NOMO-1 treated with DMSO at 0.1 percent for 48 hours (cell line): ENCODE measurements at regions not wholly inside any gene's neighbourhood (a gene's known extent, or its start where the extent isn't known, plus 50 kb on each side); places are given as distances from the start of the nearest gene placed in this dataset.
"Not testable (repeated sequence)": the region's sequence is repeated elsewhere in the genome, so short reads cannot be mapped to it uniquely, and the experiment has no call there.

ENCODE experiments used
- DNase-seq: peaks from one replicate; lab custom pipeline; 2025; ENCODE audit not compliant: unreplicated experiment; lab: John Stamatoyannopoulos, UW

DNA sequence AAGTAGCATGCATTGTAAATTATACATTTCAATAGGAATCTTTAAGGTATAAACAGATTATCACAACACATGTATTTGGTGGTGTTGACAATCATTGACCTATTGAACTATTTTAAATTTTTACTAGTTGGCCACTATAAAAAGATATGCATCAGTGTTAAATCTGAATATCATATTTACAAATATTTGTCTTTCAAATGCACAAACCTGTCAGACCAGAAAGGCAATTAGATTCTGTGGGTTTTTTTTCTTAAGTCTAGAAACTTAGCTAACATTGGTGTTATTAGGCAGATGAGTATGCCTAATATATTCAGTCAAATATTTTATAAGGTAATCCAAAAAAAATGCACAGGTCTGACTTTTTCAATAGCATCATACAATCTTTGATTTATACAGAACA lies 241.4 kb upstream of the DGKB start:
- no peak for DNase-seq

DNA sequence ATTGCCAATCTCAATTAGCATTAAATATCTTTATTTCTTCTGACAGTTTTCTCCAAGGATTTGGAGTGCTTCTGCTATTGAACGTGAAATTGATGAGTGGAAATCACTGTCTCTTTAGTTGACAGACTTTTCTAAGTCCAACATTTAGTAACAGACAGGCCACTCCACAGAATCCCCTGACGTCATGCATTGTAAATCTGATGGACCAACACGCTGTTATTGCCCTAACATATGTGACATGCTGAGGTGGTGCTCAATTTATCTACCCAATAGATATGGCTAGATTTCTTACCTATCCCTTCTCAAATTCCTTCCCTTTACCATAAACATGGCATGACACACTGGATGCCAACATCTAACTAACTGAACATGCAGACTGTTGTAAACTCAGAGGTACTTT lies 240.6 kb upstream of the DGKB start:
- DNase-seq: no peak

DNA sequence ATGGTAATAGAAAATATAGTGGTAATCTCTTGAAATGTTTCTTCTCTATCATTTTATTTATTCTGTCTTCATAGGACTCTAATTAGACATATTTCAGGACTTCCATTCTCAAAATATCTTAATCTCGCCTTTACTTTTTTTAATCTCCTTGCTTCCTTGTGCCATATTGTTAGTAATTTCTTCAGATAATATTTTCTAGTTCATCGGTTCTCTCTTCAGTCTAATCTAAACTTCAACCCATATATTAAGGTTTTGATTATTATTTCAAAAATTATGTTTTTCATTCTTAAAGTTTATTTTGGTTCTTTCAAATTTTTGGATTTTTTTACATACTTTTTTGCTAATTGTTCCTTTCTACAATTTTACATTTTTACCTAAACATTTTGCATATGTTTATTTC lies 237.9 kb upstream of the DGKB start:
- DNase-seq: no peak

DNA sequence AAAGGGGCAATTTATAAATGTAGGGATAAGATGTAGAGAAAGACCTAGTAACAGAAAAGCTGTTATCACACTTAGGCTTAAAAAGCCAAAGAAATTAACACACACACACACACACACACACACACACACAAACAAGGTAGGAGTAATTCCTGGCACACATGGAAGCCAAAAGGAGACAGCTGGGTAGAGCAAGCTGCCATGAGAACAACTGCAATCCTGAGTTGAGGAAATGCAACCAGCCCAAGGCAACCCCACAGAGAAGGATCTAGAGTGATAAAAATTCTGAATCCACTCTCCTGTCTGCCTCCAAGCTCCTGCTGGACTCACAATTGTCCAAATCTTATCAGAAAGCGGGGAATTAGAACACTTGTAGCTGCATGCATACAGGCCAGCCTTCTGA lies 229.1 kb upstream of the DGKB start:
- DNase-seq: no peak

DNA sequence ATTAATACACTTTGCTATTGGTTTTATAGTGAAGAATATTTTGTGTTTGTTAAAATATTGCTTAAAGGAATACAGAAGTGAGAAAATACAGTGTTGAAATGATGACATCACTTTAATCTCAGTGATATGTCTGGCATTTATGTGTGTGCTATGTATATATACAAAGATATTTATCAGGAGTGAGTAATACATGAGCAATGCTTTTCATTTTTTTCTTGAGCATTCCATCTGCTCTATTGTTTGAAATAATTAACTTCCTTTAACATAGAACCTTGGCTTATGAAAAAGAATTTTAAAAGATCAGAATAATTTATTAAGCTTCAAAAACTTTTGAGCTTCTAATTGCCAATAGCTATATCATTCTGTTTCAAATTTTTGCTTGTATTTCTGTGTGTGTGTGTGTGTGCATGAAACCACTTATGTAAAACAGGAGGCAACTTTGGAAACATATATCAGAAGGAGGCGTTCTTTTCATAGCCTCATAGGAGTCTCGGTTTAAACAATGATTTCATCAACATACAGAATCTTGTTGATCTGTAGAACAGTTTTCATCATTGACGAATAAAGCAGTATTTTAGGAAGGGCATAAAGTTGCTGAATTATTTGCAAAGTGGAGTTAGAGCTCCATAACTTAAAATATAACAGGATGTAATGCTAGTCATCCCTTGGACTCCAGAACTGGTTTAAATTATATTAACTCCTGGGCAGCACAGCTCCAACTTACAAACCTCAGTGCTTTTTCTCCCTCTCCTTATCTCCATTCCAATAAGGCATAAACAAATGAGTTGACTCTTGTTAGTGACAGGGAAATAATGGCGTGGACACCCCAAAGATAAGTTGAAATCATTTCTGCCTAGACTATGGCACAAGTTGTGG lies 228.4 kb upstream of the DGKB start:
- DNase-seq: no peak

DNA sequence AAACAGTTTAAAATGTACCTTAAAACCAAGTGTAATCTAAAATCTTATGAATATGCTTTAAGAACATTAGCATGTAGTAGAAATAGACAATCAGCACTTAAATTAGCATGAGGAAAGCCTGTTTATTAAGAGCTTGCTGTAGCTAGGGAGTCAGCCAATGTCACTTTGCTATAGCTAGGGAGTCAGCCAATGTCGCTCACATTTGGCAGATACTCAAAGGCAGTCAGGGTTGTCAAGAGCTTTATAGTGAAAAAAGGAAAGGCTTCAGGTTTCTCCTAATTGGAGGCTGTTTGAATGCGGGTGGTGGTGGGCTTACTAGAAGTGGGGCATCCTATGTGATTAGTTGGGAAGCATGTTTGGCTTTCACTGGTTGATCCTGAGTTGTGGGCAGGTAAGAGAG lies 226.2 kb upstream of the DGKB start:
- no peak for DNase-seq

DNA sequence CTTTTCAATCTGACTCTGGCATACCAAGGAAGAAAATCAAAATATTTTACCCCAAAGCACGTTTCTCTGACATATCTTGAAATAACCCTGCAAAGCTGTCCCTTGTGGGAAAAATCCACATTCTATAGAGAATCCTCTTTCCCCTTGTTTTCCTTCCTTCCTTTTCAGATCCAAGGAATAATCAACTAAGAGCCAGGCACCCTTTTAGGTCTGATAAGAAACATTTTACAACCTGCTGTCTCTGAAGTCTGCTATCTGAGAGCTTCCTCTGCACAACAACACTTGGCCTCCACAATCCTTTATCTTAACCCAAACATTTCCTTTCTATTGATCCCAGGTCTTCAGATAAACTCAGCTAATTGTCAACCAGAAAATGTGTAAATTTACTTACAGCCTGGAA lies 224.1 kb upstream of the DGKB start:
- DNase-seq: not testable (repeated sequence)

DNA sequence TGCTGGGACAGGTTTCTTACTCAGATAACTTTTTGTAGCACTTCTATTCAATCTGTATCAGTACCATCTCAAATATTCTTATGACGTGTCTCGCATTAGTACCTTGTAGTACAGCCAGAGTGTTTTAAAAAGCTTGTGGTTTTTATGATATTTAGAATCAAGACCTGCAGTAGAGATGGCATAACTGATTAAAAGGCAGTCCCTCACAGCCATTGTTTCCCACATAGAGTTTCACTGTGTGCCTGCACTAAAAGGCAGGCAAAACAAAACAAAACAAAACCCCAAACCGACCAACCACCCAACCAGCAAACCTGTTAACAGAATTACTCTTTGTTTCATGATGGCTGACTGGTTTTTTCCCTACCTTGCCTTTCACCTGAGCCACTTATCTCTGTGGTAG lies 221.3 kb upstream of the DGKB start:
- DNase-seq: no peak

DNA sequence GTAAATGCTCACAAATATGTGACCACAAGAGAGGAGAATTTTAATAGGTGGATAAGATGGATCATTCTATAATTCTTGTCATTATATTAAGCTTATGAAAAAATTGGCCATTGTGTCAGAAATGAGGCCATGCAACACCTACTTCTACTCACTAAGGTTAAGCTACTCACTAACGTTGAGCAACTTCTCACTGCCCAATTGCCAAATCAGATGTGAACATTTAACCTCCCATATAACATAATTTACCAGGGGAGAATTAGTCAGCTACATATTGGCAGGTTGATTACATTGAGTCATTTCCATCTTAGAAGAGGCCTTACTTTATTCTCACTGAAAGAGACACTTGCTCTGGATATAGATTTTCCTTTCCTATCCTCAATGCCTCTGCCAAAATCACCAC lies 211.2 kb upstream of the DGKB start:
- DNase-seq: no peak

DNA sequence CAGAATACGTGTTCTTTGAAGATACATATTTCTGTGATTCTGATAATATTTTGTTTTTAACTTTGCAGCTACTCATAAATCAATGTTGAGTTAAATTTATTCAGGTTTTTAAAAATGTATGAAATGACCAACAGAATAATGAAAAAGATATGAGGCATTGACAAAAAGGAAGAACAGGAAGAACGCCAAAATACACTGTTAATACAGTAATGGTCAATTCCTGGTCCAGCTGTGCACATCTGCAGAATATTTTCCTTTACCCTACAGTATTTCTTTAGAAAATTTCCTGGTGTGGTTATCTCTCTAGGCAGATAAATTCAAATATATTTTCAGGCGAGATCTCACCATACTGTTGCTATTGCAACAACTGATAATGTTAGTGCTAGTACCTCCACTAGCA lies 203.2 kb upstream of the DGKB start:
- DNase-seq: no peak

DNA sequence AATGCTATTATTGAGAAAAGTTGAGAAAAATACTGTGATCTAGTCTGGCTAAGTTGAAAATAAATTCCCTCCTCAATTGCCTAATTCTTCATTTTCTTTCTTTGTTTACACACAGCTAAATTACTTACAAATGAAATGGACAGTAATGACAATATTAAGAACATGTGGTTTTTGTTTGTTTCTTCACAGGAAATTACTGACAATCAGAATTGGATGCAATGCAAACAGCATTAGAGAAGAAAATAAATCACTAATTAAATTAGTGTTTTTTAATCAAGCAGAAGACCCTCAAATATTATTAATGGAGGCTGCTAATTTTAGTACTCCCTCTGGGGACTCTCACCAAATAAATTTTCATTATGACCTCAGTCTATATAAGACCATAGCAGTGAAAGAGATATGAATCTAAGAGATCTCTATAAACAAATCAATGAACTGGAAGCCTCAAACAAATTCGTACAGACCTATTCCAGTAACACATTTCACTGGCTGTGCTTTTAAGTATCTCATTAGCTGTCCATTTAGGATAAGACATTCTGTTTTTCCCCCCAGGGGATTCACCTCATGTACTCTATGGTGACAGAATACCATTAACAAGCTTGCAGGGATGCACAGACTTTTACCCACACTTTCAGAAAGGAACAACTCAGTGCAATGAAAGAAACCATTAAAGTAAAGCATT lies 202.0 kb upstream of the DGKB start:
- DNase-seq: no peak

DNA sequence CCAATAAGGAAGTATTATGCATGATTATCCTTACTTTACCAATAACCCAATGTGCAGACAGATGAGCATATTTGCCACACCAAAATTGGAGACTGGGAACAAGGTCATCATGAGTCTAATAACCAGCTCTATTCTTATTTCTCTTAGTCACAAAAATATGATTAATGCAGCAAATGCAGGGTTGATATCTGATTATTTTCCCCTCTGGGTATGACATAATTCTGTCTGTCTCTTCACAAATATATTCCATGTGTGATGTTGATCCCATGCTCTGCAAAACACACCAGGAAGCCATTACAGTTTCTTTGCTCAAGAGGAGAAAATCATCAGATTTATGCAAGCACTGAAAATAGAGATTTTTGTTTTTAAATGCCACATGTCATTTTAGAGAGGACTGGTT lies 196.5 kb upstream of the DGKB start:
- DNase-seq: no peak

DNA sequence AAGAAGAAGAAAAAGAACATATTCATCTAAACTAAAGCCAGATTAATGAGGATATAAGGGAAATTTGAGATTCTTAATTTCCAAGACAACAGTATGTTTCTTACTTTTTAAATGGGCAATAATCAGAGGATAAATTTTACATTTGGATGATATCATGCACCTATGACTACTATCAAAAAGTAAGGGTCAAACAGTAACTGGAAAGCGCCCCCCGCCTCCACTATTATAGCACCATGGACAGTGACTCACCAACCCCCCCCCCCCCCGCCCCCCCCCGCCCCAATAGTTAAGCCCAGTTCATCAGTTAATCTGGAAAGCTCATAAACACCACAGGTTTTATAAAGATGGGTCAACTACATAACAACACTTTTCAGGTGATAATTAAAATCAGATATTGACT lies 194.3 kb upstream of the DGKB start:
- no peak for DNase-seq

DNA sequence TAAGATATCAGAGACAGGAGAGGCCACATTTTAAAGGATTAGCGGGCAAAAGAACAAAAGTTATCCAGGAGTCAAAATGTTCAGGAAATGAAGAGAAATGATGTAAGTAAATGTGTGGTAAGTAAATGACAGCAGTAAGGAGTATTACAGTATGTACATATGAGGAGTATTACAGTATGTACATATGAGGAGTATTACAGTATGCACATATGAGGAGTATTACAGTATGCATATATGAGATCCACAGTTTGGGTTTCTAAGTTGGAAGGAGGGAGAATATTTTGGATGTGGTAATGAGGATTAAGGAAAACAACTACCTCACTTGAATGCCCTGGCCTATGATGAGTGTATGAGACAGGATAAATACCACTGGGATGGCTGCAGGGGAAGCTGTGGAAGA lies 192.4 kb upstream of the DGKB start:
- no peak for DNase-seq

DNA sequence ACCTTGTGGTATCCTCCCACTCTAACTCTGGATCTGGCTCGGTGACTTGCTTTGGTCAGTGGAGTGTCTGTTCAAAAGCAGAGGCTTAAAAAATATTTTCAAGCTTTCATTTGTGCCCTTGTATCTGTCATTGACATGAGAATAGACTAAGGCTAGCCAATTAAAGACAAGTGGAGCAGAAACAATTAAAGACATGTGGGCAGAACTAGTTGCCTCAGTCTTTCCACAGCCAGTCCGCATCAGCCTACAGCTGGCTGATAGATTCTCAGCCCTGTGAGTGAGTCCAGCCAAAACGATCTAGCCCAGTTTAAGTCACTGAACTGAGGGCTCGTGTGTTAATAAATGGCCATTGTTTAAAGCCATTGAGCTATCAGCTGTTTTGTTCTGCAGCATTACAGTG lies 185.2 kb upstream of the DGKB start:
- DNase-seq: no peak

DNA sequence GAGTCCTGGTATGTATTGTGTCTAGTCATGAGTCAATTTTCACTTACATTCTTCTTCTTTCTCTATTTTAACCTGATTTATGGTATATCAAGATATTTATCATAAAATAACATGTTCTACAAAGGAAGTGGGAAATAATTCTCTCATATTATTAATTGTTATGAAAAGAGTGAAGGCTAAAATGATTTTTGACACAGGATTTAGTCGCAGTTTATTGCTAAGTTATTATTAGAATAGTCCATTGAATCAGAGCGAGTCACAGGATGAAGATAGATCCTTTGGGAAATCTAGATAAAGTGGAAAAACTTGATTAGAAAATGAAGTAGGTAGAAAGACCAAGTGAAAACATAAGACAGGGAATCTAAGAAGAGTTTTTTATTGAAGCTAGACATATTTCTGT lies 184.3 kb upstream of the DGKB start:
- no peak for DNase-seq

DNA sequence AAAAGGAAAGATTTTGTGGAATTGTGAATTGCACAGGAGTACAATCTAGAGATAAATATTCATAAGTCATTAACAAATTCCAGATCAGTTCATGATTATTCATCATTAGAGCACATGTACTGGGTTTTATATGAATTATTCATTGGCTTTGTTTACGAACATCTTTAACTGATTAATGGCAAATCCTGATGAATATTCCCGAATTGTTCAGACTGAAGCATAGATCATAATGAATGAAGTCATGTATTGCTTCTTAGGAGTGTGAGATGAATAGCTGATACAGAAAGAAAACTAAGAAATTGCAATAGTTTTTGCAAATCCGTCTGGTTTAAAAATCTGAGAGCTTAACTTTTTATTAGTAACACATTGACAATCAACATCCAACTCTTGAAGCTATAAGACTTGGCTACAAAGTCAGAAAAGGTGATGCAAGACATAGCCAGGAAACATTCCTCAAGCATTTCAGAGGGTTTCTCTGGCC lies 183.6 kb upstream of the DGKB start:
- no peak for DNase-seq

DNA sequence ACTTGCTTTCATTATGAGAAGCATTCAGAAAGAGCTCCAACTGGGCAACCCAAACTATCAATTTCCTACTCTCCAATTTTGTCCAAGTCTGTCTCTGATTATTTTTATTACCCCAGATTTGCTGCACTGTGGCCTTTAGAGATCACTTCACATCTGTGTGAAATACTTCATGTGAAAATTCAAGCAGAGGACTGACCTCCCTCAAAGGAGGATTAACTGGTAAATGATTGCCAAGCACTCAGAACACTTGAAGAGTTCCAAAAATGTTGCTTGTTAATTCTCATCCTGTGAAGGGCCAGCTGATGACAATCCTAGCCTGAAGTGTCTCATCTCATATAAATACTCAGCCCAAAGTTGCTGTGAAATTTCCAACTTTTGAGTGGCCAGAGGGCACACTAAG lies 182.8 kb upstream of the DGKB start:
- DNase-seq: no peak

DNA sequence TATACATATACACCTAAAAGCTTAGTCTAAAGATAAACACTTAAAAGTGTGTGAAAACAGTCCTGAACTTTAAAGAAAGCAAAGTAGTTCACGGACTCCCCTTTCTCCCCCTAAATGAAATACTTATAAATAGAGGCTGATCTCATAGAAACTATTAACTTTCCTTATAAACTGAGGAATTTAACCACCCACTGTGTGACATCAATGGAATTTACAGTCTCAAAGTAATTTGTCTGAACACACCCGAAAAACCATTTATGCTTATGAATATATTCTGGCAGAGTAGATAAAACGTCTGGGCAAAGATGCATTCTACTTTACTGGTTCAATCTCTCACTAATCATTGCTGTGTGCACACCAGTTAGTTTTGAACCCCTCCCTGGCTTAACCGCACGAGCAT lies 181.8 kb upstream of the DGKB start:
- DNase-seq: no peak

DNA sequence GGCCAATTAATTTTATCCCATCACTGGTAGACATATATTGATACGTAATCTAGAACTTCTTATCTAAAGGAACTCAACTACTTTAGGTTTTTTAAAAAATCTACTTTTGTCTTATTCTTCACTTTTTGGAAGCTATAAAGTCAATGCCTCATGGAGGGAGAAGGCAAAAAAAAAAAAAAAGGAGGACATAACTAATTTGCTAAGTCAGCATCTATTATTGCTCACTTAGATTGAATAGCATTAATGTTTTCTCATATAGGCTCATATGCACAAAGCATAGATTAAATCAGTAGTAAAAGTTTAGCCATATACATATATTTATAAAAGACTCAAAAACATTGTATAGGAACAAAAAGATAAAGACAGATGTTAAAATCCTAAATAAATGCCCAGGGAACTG lies 179.3 kb upstream of the DGKB start:
- no peak for DNase-seq

DNA sequence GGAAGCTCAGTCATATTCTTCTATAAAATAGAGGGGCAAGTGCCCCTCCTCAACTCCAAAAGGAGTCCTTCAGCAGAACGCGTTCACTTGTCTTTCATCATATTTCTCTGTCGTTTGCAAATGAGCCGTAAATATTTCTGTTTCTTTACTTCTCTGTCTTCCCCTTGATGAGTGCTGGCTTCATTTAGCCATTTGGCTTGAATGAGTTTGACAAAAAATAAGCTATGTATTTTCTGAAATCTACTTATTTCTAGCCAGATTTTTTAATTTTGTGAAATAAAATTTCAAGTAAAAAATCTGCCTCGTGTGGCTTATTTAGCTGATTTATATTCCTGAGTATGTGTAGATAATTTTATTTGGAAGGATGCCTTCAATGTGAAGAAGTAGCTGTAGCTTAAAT lies 170.8 kb upstream of the DGKB start:
- no peak for DNase-seq

DNA sequence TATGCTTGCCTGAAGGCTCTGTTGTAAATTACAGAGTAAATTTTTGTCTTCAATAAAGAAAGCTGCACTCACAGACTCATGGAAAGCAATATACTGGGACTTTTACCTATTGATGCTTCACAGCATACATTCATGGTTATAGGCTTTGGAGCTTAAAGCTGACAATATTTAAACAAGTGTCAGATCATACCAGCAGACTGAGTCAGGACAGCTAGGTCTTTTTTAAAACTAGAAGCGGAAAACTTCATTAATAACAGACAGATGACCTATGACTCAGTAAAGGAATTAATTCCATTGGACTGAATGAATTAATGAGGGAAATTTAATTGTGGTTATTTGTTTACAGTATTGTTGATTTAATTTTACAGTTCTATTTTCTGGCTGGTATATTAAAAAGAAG lies 165.8 kb upstream of the DGKB start:
- no peak for DNase-seq

DNA sequence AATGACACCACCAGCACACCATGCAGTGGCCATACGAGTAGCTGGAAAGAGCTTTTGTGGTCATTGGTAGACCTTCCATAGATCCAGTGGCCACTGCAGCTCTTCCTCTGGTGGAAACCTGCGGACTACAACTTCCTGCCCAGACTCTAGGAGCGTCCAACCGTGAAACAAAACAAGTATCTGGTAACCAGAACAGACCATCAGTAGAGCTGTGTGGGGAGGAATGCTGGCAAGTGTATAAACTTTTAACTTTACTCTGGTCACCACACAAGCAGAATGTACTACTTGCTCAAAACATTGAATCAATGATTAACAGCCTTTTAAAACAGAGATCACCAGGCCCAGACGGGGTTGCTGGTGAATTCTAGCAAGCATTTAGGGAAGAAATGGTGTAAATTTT lies 154.7 kb upstream of the DGKB start:
- DNase-seq: no peak
